ENCODE measurements at regions not wholly inside any gene's neighbourhood (a gene's known extent, or its start where the extent isn't known, plus 50 kb on each side); places are given as distances from the start of the nearest gene placed in this dataset.

- no peak for TF ChIP-seq CTCF (IDR thresholded peaks at IDR 0.05)
- no peak for TF ChIP-seq POLR2A (IDR thresholded peaks at IDR 0.05)
Observed at GRCh38 chr21:22535630-22536029, 1537.4 kb downstream of the NCAM2 start.
